ENCODE measurements at regions not wholly inside any gene's neighbourhood (a gene's known extent, or its start where the extent isn't known, plus 50 kb on each side); places are given as distances from the start of the nearest gene placed in this dataset.

- no peak overlapping the region for H3K4me3 ChIP-seq (ENCODE audit: low read depth, low read length)
- no peak for DNase-seq (ENCODE audit: low read depth)
- no peak for TF ChIP-seq CTCF (conservative IDR thresholded peaks at IDR 0.05; ENCODE audit: low read depth, low read length)
Measured at GRCh38 chr1:30533141-30533540, 190.2 kb downstream of the MATN1 start.

DNA sequence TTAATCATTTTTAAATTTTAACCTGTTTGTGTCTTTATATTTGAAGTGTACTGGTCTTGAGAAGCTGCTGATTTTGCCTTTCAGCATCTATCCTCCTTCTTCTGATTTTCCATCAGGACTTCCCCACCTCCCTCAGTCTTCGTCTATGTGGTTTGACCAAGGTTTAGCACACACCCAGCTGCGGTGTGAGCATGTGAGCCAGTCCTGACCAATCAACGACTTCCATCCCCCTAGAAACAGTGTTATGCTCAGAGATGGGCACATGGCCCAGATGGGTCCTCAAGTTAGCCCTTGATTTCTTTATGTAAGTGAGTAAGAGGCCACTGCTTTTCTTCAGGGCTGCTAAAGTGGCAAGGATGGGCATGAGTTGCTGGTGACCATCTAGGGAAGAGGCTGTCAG is 190.8 kb downstream of the MATN1 start:
- no peak overlapping the region for H3K4me3 ChIP-seq (ENCODE audit: low read depth, low read length)
- TF ChIP-seq CTCF (conservative IDR thresholded peaks at IDR 0.05; ENCODE audit: low read depth, low read length) = no peak
- DNase-seq (ENCODE audit: low read depth) = no peak

DNA sequence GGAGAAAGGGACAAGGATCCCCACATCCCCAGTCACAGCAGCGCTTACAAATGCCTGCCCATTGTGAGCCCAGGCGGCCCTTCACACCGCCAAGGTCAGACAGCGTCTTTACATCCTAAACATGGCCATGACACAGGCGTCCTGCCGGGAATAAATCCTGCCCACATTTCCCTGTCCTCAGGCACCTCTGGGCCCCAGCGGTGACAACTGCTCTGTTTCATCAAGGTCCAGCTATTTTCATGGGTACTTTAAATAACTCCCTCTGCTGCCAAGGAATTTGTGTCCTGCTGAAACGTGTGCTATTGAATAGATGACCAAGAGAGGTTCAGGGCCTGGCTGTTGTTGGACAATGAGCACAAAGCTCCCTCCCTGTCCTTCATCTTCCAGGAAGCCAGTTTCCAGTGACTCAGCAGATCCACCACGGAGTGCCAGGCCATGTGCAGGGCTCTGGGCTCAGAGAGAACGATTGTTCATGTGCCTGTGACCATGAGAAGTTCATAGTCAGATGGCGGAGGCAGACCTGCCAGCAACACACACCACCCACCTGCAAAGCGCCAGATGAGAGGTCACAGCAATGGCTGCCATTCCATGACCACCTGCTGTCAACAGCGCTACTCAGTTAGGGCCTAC is 195.8 kb downstream of the MATN1 start:
- no peak for DNase-seq (ENCODE audit: low read depth)
- no peak for TF ChIP-seq CTCF (conservative IDR thresholded peaks at IDR 0.05; ENCODE audit: low read depth, low read length)
- H3K4me3 ChIP-seq (ENCODE audit: low read depth, low read length) = no peak overlapping the region

- no peak for TF ChIP-seq CTCF (conservative IDR thresholded peaks at IDR 0.05; ENCODE audit: low read depth, low read length)
- no peak overlapping the region for H3K4me3 ChIP-seq (ENCODE audit: low read depth, low read length)
- no peak for DNase-seq (ENCODE audit: low read depth)
Measured at GRCh38 chr1:30526652-30527345, 196.6 kb downstream of the MATN1 start.

DNA sequence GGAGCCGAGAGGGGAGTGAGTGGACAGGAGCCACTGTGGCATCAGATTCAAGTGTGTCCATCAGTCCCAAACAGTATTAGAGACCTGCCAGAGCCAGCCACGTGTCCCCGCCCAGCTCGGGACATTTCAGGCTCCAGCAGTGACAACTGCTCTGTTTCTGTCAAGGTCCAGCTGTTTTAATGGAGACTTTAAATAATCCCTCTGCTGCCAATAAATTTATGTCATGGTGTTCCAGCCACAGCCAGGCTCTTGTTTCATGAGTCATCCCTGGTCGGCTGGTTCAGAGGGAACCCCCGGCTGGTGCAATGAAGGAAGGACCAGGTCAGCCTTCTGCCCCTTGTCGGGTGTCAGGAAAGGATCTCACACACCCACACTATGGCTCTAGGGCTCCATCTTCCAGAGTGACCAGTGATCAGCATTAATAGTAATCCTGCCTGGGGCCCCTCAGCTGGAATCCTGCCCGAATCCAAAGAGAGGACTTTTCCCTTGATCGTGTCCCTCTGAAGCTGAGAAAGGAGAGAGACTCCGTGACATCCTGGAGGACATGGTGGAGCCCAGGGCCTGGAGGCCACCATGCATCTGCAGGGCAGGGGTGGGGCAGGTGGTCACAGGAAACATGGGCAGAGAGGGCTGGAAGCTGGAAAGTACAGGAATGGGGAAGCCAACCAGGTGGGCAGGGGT is 197.3 kb downstream of the MATN1 start:
- TF ChIP-seq CTCF (conservative IDR thresholded peaks at IDR 0.05; ENCODE audit: low read depth, low read length) = no peak
- peak; percentile 72 for DNase-seq (ENCODE audit: low read depth)
- no peak overlapping the region for H3K4me3 ChIP-seq (ENCODE audit: low read depth, low read length)

GRCh38 chr1:30525631-30525970 is 197.8 kb downstream of the MATN1 start:
- no peak overlapping the region for H3K4me3 ChIP-seq (ENCODE audit: low read depth, low read length)
- TF ChIP-seq CTCF (conservative IDR thresholded peaks at IDR 0.05; ENCODE audit: low read depth, low read length) = no peak
- no peak for DNase-seq (ENCODE audit: low read depth)

Data from choroid plexus epithelial cell (primary cell).